ENCODE measurements at regions not wholly inside any gene's neighbourhood (a gene's known extent, or its start where the extent isn't known, plus 50 kb on each side); places are given as distances from the start of the nearest gene placed in this dataset.
"Not testable (repeated sequence)": the region's sequence is repeated elsewhere in the genome, so short reads cannot be mapped to it uniquely, and the experiment has no call there.

GRCh38 chr19:14283813-14284520 lies 78.0 kb upstream of the ADGRL1 start:
- not testable (repeated sequence) for DNase-seq (ENCODE audit: low read depth in 3 of 3)

GRCh38 chr19:14279270-14279669 lies 73.3 kb upstream of the ADGRL1 start:
- DNase-seq (ENCODE audit: low read depth in 3 of 3) = not testable (repeated sequence)

GRCh38 chr19:14277608-14278007 lies 71.6 kb upstream of the ADGRL1 start:
- DNase-seq (ENCODE audit: low read depth in 3 of 3) = no peak

DNA sequence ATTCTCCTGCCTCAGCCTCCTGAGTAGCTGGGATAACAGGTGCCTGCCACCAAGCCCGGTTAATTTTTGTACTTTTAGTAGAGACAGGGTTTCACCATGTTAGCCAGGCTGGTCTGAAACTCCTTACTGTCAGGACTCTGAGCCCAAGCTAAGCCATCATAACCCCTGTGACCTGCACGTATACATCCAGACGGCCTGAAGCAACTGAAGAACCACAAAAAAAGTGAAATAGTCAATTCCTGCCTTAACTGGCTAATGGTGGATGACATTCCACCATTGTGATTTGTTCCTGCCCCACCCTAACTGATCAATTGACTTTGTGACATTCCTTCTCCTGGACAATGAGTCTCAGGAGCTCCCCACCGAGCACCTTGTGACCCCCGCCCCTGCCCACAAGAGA lies 69.9 kb upstream of the ADGRL1 start:
- not testable (repeated sequence) for DNase-seq (ENCODE audit: low read depth in 3 of 3)

DNA sequence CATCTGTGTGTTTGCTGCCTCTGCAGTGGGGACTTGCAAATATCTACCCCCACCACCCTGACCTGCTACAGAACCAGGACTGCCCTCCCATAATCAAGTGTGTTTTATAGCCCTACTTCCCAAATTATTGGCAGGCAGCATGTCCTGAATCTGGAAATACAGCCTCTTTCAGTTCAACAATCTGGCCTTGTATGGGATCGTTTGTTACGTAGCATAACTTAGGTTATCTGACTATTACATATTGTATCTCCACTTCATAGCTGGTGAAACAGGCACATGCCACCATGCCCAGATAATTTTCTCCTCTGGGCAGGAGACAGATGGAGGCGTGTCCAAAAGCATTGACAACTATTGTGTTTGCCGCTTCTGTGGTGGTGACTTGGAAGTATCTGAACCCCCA lies 66.7 kb upstream of the ADGRL1 start:
- no peak for DNase-seq (ENCODE audit: low read depth in 3 of 3)

GRCh38 chr19:14271840-14272239 lies 65.9 kb upstream of the ADGRL1 start:
- no peak for DNase-seq (ENCODE audit: low read depth in 3 of 3)

- DNase-seq (ENCODE audit: low read depth in 3 of 3) = not testable (repeated sequence)
Measured at GRCh38 chr19:14270557-14270956, 64.6 kb upstream of the ADGRL1 start.

- no peak for DNase-seq (ENCODE audit: low read depth in 3 of 3)
Measured at GRCh38 chr19:14267224-14267741, 61.3 kb upstream of the ADGRL1 start.

DNA sequence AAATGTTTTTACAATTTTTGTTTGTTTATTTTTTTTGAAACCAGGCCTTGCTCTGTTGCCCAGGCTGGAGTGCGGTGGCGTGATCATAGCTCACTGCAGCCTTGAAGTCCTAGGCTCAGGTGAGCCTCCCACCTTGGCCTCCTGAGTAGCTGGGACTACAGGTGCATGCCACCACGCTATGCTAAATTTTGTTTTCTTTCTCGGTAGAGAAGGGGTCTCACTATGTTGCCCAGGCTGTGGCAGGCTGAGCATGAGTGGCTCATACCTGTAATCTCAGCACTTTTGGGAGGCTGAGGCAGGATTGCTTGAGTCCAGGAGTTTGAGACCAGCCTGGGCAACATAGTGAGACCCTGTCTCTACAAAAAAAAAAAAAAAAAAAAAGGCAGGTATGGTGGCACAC lies 60.2 kb upstream of the ADGRL1 start:
- not testable (repeated sequence) for DNase-seq (ENCODE audit: low read depth in 3 of 3)

- DNase-seq (ENCODE audit: low read depth in 3 of 3) = no peak
Measured at GRCh38 chr19:14265290-14266036, 59.5 kb upstream of the ADGRL1 start.

- DNase-seq (ENCODE audit: low read depth in 3 of 3) = not testable (repeated sequence)
Measured at GRCh38 chr19:14255902-14256649, 50.1 kb upstream of the ADGRL1 start.
